Hematopoietic multipotent progenitor cell treated with erythropoietin and hydrocortisone succinate and interleukin-3 and kit ligand, for 4 days (in vitro differentiated cells): ENCODE measurements at regions not wholly inside any gene's neighbourhood (a gene's known extent, or its start where the extent isn't known, plus 50 kb on each side); places are given as distances from the start of the nearest gene placed in this dataset.

Experiments used
- DNase-seq: peaks from one replicate; pipeline ENCODE4 v3.0.0-alpha.2; 2015

GRCh38 chr1:173128742-173129141, 78.0 kb upstream of the TNFSF18 start:
- DNase-seq: no peak

GRCh38 chr1:173127369-173128307, 76.9 kb upstream of the TNFSF18 start:
- DNase-seq: no peak

- DNase-seq: no peak
Measured at GRCh38 chr1:173126421-173126820, 75.7 kb upstream of the TNFSF18 start.

- peak; percentile 86 for DNase-seq
Measured at GRCh38 chr1:173122958-173123852, 72.5 kb upstream of the TNFSF18 start.

GRCh38 chr1:173122344-173122935, 71.7 kb upstream of the TNFSF18 start:
- DNase-seq: no peak

- no peak for DNase-seq
Measured at GRCh38 chr1:173118404-173118803, 67.7 kb upstream of the TNFSF18 start.

GRCh38 chr1:173117761-173118160, 67.0 kb upstream of the TNFSF18 start:
- no peak for DNase-seq

GRCh38 chr1:173117108-173117633, 66.4 kb upstream of the TNFSF18 start:
- DNase-seq: no peak

GRCh38 chr1:173114346-173114745, 63.6 kb upstream of the TNFSF18 start:
- no peak for DNase-seq

GRCh38 chr1:173113015-173113741, 62.4 kb upstream of the TNFSF18 start:
- DNase-seq: no peak

- DNase-seq: peak; percentile 66
Measured at GRCh38 chr1:173112129-173112528, 61.4 kb upstream of the TNFSF18 start.

- DNase-seq: no peak
Measured at GRCh38 chr1:173107696-173108095, 57.0 kb upstream of the TNFSF18 start.

GRCh38 chr1:173103006-173103405, 52.3 kb upstream of the TNFSF18 start:
- no peak for DNase-seq

- no peak for DNase-seq
Measured at GRCh38 chr1:173101589-173101988, 50.8 kb upstream of the TNFSF18 start.

GRCh38 chr1:173100476-173101107, 49.9 kb upstream of the TNFSF18 start:
- peak; percentile 12 for DNase-seq
